HCT116 (cell line): ENCODE measurements at regions not wholly inside any gene's neighbourhood (a gene's known extent, or its start where the extent isn't known, plus 50 kb on each side); places are given as distances from the start of the nearest gene placed in this dataset.

Source experiments
- EZH2 ChIP-seq: fragments of 200-600 bp; sonication (generic); IDR thresholded peaks from 2 replicates; pipeline ENCODE4 v1.6.1; 2017; ENCODE audit warnings: antibody characterized with exemption, mixed run types
- MAX ChIP-seq: IDR thresholded peaks from 2 replicates; pipeline ENCODE4 v1.6.1; 2012
- SP1 ChIP-seq: IDR thresholded peaks from 2 replicates; pipeline ENCODE4 v1.6.1; 2012; ENCODE audit warnings: low read depth

- TF ChIP-seq EZH2 (no peak), MAX (no peak), SP1 (no peak)
These were observed 328.2 kb downstream of the KCNJ3 start for GRCh38 chr2:155026651-155027174.
